Gastrocnemius medialis (tissue), 4 donors: ENCODE measurements at regions not wholly inside any gene's neighbourhood (a gene's known extent, or its start where the extent isn't known, plus 50 kb on each side); places are given as distances from the start of the nearest gene placed in this dataset.

Experiments
- CTCF ChIP-seq, 5 experiments: fragments of 450-650 bp in 3 of 5; fragments of 200-600 bp in 2 of 5; sonication (generic) in 2 of 5; IDR thresholded peaks in 4 of 5; conservative IDR thresholded peaks in 1 of 5; 1 replicate in 4 of 5; 2 replicates in 1 of 5; pipeline ENCODE4 v1.5.1; 2016 to 2019; ENCODE audit warnings: antibody characterized with exemption in 5 of 5, mild to moderate bottlenecking in 3 of 5, moderate library complexity in 3 of 5
- POLR2A ChIP-seq, 2 donors: fragments of 450-650 bp; IDR thresholded peaks; one replicate each; pipeline ENCODE4 v1.6.1; 2017; ENCODE audit warnings: antibody characterized with exemption in 2 of 2, mild to moderate bottlenecking in 2 of 2, moderate library complexity in 2 of 2

- TF ChIP-seq POLR2A (IDR thresholded peaks at IDR 0.05) (no peak), CTCF (IDR thresholded peaks at IDR 0.05 in 4 of 5, conservative IDR thresholded peaks at IDR 0.05 in 1 of 5) (no peak)
Measured at GRCh38 chr6:27156874-27157458, 90.5 kb upstream of the PRSS16 start.
